ENCODE measurements at regions not wholly inside any gene's neighbourhood (a gene's known extent, or its start where the extent isn't known, plus 50 kb on each side); places are given as distances from the start of the nearest gene placed in this dataset.
"Not testable (repeated sequence)": the region's sequence is repeated elsewhere in the genome, so short reads cannot be mapped to it uniquely, and the experiment has no call there.

DNA sequence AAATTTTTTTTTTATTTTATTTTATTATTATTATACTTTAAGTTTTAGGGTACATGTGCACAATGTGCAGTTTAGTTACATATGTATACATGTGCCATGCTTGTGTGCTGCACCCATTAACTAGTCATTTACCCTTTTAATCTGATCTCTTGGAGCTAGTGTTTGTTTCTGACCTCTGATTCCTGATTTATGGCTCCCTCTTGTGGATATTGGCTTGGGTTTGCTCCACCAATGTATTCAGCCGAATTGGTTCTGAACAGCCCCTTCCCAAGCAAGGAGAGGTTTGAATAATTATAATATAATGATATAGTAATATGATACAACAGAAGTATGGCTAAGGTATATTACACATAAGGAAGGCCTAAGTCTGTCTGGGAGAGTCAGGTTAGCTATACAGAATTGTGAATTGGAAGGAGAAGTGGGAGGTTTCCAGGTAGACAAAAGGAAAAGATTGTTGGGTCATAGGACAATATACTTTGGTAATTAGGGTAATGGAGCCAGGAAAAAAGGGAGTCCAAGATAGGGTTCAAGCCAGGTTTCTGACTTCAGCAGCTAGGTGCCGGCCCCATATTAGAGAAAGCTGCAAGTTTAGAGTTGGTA is 53.1 kb upstream of the HMCN1 start:
- peak; percentile 38 for DNase-seq (ENCODE audit: low spot score)

DNA sequence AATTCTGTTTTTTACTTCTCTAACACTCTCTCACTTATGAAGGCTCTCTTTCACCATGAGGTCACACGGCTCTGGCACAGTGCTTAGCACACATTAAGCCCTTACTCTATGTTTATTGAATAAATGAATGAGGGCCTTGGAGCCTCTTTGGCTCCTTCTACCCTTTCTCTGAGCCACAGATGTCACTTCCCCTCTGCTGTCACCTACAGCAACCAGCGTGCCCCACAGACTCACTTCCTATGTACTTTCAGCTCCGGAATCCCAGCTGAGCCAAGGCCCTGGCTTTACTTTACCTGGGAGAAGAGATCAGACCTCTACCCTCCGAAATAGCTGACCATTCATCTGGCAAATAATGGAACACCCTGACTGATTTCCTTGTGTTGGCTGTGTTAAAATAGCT is 53.7 kb upstream of the HMCN1 start:
- no peak for DNase-seq (ENCODE audit: low spot score)

DNA sequence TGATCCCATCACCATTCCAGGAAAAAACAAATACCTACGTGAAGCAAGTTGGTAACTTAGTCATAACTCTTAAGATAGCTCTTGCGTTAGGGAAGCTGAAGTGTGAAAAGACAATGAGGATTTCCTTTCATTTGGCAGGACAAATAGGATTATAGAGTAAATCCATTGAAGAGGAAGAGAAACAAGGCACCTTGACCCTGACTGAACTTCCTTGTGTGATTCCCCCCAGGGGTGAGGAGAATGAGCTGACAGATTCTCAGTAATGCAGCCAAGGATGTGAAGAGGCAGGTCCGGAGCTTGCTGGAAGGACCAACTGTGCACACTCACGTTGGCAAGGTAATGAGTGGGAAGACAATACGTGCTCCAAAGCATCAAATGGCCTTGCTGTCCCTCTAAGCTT is 55.0 kb upstream of the HMCN1 start:
- no peak for DNase-seq (ENCODE audit: low spot score)

DNA sequence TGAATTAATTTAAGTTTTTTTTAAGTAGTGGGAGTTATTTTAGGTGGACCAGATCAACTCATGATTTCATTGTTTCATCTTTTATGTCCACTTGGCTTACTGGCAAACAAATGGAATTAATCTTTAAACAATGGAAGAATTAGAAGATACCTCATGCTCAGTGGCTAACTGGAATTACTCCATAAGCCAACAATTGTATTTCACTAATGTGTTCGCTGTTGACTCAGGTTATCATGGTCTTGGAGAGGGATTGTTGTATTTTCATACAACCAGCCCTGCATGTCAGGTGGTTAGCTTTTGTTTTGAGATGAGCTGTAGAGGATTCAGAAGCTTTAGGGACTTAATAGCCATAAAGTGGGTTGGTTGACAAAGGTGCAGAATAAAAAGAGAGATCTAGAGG is 57.2 kb upstream of the HMCN1 start:
- no peak for DNase-seq (ENCODE audit: low spot score)

DNA sequence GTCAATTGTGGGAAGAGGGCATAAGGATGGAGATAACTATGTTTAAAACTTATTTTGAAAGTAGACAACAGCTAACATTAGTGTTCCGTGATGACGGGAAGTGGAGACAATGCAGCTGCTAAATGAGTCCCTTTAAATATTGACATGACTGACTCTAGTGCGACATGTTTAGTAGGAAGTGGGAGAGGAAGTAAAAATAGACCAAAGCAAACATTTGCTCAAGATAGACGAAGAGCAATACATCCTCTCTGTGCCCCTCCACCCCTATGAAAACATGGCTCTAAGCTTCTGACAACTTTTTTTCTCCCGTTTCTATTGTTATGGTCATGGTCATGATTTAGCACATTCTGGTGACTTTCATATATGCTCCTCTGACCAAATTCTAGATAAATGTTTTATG is 60.0 kb upstream of the HMCN1 start:
- no peak for DNase-seq (ENCODE audit: low spot score)

DNA sequence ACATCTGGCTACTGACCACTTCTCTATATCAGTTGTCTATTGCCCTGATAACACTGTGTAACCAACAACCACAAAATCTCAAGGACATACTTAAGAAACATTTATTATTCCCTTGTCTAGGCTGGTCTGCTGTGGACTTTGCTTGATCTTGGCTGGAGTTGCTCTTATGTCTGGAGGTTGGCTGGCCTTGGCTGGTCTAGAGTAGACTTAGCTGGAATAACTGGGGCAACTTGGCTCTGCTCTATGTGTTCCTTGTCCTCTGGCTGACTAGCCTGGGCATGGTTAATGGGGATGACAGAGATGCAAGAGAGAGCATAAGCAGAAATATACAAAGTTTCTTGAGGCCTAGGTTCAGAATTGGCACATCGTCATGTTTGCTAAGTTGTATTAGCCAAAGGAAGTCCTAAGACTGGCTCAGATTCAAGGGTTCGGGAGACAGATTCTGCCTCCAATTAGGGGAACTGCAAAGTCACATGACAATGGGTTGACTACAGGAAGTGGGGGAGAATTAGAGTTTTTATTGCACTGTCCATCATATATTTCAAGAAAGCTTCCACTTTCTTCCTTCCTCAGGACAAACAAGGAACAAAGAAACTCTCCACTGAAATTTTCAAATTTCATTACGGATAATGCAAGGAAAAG is 61.4 kb upstream of the HMCN1 start:
- DNase-seq (ENCODE audit: low spot score): no peak

DNA sequence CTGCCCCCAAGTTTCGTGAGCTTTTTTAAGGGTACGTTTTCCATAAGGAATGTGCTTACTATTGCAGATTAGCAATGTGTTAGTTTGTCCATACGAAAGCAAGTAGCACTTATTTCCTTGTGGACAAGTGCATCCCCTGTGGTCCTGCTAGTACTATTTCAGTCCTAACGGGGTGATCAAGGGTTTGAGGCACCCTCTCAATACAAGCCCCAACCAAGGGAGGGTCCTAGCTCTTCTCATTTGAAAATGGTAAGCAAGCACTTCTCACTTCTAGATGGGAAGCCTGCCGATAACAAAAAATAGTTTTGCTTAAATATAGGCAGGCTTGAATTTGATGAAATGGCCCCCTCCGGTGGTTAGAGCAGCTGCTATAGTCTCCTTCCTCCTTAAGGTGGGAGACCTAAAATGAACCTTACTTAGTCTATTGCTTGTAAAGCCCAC is 64.0 kb upstream of the HMCN1 start:
- peak; percentile 19 for DNase-seq (ENCODE audit: low spot score)

DNA sequence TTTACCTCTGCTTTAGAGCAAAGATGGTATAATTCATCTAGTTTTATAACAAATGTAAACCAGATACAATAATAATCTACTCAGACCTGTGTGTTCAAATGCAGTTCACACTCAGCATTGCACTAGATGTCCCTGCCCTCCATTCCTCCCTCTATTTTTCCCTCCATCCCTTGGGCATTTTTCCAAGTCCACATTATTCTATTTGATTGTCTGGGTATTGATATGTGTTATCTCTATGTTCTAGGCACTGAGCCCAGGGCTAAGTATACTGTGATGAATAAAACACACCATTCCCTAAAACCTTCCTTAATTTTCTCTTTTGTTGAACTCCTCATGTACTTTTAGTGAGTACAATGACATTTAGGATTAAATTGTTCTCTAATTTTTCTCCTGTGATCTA is 66.2 kb upstream of the HMCN1 start:
- no peak for DNase-seq (ENCODE audit: low spot score)

DNA sequence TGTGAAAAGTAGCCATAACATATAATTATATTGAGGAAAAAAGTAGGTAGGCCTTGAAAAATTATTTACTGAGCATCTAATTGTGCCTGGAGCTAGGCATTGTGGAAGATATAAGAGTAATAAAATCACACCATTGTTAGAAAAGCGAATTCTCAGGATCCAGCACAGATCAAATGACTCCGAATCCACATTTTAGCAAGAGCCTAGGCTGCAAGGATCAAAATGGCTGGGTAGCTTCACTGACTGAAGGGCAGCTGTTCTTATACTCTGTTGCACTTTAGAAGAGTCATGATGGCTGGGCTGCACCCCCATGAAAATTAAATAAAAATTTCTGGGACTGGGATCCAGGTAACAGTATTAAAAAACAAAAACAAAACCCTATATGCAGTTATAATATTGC is 67.6 kb upstream of the HMCN1 start:
- no peak for DNase-seq (ENCODE audit: low spot score)

DNA sequence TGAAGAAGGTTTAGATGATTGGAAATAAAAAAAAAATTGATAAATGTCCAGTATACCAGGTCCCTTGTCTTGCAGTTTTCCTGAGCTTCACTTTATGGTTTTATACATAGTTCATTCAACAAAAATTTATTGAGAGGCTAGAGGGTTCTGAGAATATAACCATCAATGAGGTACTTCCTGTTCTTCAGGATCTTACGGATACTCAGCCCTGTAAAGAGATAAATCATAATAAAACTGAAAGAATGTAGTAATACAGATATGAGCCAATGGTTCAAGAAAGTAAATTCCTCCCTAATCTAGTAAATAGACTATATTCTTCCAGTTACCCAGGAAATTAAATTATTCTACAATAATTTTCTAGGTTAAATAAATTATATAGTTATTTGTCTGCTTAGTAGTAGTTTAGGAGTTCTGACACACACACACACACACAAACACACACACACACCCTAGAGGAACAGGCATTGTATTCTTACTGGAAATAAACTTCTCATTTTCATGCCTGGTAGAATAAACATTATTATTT is 70.4 kb upstream of the HMCN1 start:
- DNase-seq (ENCODE audit: low spot score): no peak

DNA sequence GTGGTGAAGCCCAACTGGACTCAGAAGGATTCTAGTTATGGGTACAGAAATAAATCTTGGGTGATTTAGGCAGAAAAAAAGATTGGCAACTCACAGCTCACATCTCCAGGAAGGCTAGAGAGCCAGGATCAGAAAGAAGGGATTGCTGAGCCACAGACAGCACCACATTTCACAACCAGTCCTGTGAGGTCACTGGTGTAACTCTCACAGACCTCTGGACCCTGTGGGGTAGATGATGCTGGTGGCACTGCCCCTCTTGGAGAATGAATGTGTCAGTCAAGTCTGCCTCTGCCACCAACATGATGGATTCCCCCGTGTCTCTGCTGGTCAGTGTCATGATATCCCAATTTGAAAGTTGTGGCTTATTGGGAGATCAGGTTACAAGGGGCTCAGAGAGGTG is 70.9 kb upstream of the HMCN1 start:
- no peak for DNase-seq (ENCODE audit: low spot score)

DNA sequence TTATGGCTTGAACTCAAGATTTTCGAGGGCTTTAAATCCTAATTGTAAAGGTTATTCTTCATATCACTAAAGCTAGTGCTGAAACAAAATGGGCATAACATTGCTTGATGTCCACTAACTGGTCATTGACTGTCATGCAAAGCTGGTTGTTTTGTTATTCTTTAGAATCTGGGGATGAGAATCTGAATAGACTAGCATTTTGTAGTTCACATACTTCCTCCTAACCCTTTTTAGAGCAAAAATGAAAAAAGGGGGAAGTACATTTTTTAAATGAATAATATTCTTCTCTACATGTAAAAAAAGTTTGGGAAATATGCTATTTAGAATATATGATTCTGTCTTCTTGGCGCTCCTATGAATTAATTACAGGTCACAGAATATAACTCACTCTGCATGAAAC is 72.2 kb upstream of the HMCN1 start:
- no peak for DNase-seq (ENCODE audit: low spot score)

DNA sequence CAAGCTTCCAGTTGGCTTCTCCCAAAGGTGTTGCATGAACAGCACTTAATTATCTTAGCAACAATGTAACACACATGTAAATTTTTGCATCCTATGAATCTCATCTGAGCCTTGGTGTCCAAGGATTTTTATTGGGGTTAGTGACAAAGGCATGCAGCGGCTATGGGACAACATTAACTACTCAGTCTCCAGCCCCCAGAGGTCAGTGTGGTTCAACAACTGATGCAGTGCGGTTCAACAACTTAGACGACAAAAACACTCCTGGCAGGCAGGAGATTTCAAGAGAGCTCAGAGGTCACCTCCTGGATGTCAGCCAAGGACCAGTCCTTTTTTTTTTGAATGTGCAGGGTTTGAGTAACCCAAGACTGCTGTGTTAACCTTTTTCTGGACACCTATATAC is 77.5 kb upstream of the HMCN1 start:
- DNase-seq (ENCODE audit: low spot score): peak; percentile 19

DNA sequence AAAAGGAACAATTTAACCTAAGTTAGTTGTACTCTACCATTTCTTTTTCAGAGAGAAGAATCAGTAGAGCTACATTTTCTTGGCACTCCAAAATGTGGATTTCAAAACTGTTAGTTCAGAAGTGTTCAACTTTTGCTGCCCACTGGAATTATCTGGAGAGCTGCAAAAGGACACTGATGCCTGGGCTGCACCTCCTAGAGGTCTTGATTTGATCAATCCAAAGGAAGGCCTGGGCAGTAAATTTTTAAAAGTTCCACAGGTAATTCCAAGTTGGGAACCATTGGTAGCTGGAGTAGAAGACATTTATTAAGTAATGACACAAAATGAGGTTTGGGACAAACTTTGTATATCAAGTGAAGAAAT is 79.3 kb upstream of the HMCN1 start:
- DNase-seq (ENCODE audit: low spot score): no peak

DNA sequence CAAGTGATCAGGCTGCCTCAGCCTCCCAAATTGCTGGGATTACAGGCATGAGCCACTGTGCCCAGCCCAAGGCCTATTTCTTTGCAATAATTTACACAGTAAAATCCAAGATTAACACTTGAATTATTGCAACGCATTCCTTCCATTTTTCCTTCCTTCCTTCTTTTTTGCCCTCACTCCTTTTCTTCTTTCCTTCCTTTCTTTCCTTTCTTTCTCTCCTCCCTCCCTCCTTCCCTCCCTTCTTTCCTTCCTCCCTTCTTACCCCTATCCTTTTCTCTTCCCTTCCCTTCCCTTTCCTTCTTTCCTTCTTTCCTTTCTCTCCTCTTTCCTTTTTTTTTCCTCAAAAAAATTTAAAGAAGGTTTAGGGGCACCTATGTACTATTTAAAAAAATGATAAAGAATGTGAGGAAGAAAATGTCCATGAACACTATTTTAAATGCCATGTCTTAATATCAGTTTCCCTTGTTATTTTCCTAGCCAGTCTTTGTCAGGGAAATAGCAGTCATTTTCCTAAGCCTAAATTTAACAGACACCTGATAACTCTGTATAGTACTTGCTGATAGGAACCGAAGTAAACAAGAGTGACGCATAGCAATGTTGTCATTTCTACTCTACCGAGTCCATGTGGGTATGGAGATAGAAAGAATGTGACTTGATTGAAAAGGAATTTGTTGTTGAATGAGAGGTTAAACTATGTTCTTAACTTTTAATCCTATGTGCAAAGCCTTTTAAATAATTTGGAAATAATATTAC is 79.8 kb upstream of the HMCN1 start:
- DNase-seq (ENCODE audit: low spot score): no peak

DNA sequence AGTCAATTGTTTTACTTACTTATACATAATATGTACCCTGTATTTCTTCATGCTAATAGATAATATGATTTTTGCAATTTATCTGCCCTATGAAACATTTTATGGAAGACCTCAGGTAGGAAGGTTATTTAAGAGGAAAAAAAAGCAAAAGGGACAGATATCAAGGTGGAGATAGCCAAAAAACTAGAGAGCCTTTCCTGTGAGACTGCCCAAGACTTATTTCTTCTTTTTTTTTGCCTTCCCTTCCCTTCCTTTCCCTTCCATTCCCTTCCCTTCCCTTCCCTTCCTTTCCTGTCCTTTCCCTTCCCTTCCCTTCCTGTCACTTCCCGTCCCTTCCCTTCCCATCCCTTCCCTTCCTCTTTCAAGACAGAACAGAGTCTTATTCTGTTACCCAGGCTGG is 80.6 kb upstream of the HMCN1 start:
- no peak for DNase-seq (ENCODE audit: low spot score)

DNA sequence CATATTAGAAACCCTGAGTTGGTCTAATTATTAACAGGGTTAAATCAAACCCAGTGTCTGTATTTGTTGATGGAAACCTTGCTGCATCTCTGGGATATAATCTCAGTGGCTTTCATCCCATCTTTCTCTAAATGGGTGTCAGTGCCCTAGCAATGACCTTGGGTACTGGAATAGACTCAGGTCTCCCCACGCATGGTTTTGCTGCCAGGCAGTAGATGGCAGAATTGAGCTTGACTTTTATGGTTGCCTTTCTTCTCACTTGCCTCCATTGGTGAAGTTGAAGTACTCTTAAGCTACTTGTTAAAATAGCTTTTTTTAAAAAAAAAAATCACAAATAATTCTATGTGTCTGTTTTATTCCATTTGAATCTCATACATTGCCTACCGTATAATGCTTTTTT is 81.8 kb upstream of the HMCN1 start:
- DNase-seq (ENCODE audit: low spot score): no peak

DNA sequence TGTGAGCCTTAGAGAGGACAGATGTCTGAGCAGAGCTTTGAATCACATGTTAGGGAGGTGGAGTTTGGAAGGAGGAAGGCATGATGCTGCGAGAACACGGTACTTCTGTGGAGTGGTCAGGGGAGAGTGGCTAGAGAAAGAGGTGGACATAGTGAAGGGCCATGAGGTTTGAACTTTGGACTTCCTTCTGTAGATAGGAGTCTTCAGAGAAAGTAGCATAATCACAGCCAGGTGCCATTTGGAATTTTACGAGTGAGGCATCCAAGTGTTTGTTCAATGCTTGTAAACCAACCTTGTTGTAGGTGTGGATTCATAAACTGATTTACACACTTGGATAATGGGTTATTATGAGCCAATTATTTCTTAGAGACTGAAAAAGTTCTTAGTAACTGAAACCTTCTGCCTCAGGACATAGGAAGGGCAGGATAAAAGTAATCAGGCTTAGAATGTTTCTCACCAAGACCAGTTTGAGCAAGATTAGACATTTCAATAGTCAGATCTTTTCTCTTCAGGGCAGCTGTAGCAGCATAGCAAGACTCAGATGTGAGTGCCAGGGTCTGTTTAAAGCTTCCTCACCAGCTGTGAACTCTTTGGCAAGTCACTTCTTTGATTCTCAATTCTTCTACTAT is 83.5 kb upstream of the HMCN1 start:
- no peak for DNase-seq (ENCODE audit: low spot score)

DNA sequence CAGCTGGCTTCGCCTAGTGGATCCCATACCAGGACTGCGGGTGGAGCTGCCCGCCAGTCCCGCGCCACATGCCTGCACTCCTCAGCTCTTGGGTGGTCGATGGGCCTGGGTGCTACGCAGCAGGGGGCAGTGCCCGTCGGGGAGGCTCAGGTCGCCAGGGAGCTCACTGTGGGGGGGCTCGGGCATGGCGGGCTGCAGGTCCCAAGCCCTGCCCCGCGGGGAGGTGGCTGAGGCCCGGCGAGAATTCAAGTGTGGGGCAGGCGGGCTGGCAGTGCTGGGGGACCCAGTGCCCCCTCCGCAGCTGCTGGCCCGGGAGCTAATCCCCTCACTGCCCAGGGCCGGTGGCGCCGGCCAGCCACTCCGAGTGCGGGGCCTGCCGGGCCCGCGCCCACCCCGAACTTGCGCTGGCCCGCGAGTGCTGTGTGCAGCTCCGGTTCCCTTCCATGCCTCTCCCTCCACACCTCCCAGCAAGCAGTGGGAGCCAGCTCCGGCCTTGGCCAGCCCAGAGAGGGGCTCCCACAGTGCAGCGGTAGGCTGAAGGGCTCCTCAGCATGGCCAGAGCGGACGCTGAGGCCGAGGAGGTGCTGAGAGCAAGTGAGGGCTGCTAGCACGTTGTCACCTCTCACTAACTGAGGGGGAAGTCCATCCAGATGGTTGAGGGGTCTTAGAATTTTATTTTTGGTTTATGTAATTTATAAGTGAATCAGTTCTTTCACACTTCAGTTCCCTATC is 85.2 kb upstream of the HMCN1 start:
- no peak for DNase-seq (ENCODE audit: low spot score)

DNA sequence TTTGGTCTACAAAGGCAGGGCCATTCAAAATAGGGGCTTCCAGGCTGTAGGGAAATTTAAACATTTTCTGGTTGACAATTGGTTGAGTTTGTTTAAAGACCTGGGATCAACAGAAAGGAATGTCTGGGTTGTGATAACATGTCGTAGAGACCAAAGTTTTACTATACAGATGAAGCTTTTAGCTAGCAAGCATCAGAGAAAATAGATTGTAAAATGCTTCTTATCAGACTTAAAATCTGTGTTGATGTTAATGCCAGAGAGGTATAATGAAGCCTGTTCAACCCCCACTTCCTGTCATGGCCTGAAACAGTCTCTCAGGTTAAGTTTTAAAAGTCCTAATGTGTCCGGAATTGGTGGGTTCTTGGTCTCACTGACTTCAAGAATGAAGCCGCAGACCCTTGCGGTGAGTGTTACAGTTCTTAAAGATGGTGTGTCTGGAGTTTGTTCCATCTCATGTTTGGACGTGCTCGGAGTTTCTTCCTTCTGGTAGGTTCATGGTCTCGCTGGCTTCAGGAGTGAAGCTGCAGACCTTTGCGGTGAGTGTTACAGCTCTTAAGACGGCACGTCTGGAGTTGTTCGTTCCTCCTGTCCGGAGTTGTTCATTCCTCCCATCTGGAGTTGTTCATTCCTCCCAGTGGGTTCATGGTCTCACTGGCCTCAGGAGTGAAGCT is 86.5 kb upstream of the HMCN1 start:
- DNase-seq (ENCODE audit: low spot score): not testable (repeated sequence)

DNA sequence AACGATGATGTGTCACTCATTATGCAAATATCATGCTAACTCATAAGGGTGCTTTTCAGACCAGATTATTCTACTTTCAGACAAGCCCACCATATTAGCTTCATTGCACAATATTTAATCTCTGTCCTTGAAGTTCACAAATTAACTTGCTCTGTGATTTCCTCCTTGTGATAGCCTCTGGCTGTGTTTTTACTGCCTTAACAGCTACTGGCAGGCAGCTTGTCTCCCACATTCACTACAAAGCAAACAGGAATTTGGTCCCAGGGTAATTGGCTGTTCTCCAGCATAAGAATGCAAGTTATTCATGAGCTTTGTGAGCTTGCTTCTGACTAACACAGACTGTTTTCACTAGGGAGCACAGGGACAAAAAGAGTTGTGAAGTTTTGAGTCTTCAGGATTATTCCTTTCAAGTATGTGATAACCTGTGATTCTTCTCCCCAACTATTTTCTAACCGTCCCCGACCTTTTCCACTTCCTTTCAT is 87.9 kb upstream of the HMCN1 start:
- peak; percentile 76 for DNase-seq (ENCODE audit: low spot score)

DNA sequence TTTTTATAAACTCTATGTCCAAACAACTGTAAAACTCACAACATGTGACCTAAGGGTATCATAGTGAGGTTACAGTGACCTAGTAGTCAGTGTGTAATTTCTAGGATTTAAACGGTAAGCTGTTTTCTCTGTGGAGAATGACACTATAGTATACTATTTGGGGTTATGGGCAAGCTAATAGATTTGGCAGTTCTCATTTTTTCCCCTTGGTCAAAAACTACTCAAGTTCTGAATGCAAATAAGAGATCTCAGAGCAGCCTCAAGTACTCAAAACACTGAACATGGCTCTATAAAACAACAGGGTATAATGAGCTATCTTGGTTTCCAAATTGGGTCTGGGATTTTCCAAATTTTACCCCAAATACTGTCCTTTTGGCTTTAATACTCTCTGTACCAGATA is 88.5 kb upstream of the HMCN1 start:
- DNase-seq (ENCODE audit: low spot score): no peak

Data from iPS-NIHi11 (cell line).